ENCODE measurements at regions not wholly inside any gene's neighbourhood (a gene's known extent, or its start where the extent isn't known, plus 50 kb on each side); places are given as distances from the start of the nearest gene placed in this dataset.

GRCh38 chr5:114070093-114070722, 291.7 kb upstream of the KCNN2 start:
- TF ChIP-seq CTCF (IDR thresholded peaks at IDR 0.05; ENCODE audit: insufficient read depth, low read depth, low read length), result no peak
- no peak overlapping the region for H3K4me3 ChIP-seq (ENCODE audit: low read depth, low read length)
- no peak for DNase-seq (ENCODE audit: low read depth)

- H3K4me3 ChIP-seq (ENCODE audit: low read depth, low read length), result no peak overlapping the region
- no peak for TF ChIP-seq CTCF (IDR thresholded peaks at IDR 0.05; ENCODE audit: insufficient read depth, low read depth, low read length)
- DNase-seq (ENCODE audit: low read depth), result no peak
These were observed 272.6 kb upstream of the KCNN2 start for GRCh38 chr5:114089259-114089658.

- no peak for TF ChIP-seq CTCF (IDR thresholded peaks at IDR 0.05; ENCODE audit: insufficient read depth, low read depth, low read length)
- no peak overlapping the region for H3K4me3 ChIP-seq (ENCODE audit: low read depth, low read length)
- DNase-seq (ENCODE audit: low read depth), result no peak
These were observed 264.3 kb upstream of the KCNN2 start for GRCh38 chr5:114097570-114097969.

DNA sequence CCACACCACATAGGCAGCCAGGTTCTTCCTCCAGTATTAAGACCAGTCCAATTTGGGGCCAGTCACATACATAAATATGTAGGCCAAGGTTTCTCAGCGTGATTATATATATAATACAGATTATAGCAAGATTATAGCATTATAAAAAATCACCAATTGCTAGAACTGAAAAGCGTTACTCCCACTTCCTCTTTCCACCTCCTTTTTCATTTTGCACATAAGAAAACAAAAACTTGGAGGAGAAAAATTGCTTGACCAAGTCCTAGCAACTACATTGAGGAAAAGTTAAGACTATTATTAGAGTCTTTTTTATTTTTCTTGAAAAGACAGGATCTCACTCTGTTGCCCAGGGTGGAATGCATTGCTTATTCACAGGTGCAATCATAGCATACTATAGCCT, 262.7 kb upstream of the KCNN2 start:
- no peak for TF ChIP-seq CTCF (IDR thresholded peaks at IDR 0.05; ENCODE audit: insufficient read depth, low read depth, low read length)
- no peak overlapping the region for H3K4me3 ChIP-seq (ENCODE audit: low read depth, low read length)
- no peak for DNase-seq (ENCODE audit: low read depth)

DNA sequence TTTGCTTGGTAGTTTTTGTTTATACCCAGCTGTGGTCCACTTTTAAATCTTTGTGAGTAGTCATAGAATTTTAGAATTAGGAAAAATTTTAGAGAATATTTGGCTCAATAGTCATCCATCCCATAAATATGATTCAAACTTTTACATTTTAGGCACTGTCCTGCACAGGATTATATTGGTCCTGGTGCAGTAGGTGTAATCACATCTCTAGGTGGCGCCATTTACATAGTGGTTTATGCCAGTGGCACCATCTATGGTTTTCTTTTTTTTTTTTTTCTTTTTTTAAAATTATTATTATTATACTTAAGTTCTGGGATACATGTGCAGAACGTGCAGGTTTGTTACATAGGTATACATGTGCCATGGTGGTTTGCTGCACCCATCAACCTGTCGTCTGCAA, 260.7 kb upstream of the KCNN2 start:
- DNase-seq (ENCODE audit: low read depth), result peak; percentile 63
- peak; percentile 61 for TF ChIP-seq CTCF (IDR thresholded peaks at IDR 0.05; ENCODE audit: insufficient read depth, low read depth, low read length)
- H3K4me3 ChIP-seq (ENCODE audit: low read depth, low read length), result no peak overlapping the region

DNA sequence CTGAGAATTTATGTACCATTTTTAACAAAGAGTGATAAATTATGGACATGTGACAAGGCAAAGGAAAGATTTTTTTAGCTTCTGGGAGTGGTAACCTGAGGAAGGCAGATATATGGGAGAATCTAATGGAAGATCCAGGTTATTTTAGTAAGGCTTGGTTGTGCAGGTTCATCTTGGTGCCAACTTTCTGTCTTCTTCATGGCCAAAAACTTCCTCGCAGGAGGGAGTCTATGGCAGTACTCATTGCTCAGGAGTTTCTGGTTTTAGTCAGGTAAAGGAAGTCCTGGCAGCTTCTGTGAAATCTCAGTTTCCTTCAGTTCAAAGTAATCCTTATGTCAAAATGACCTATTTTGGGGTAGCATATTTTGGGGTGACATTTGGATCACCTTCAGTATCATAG, 248.3 kb upstream of the KCNN2 start:
- no peak overlapping the region for H3K4me3 ChIP-seq (ENCODE audit: low read depth, low read length)
- TF ChIP-seq CTCF (IDR thresholded peaks at IDR 0.05; ENCODE audit: insufficient read depth, low read depth, low read length), result no peak
- no peak for DNase-seq (ENCODE audit: low read depth)

GRCh38 chr5:114116981-114117380, 244.9 kb upstream of the KCNN2 start:
- H3K4me3 ChIP-seq (ENCODE audit: low read depth, low read length), result no peak overlapping the region
- no peak for DNase-seq (ENCODE audit: low read depth)
- TF ChIP-seq CTCF (IDR thresholded peaks at IDR 0.05; ENCODE audit: insufficient read depth, low read depth, low read length), result no peak
